GM21528 (cell line): ENCODE measurements at regions not wholly inside any gene's neighbourhood (a gene's known extent, or its start where the extent isn't known, plus 50 kb on each side); places are given as distances from the start of the nearest gene placed in this dataset.
"Not testable (repeated sequence)": the region's sequence is repeated elsewhere in the genome, so short reads cannot be mapped to it uniquely, and the experiment has no call there.

Experiments used
- ATAC-seq: cut with Tn5 transposase; IDR thresholded peaks from one replicate; pipeline ENCODE4 v1.9.1; 2021; ENCODE audit warnings: mild to moderate bottlenecking, moderate library complexity; ENCODE audit not compliant: unreplicated experiment, low FRiP score

DNA sequence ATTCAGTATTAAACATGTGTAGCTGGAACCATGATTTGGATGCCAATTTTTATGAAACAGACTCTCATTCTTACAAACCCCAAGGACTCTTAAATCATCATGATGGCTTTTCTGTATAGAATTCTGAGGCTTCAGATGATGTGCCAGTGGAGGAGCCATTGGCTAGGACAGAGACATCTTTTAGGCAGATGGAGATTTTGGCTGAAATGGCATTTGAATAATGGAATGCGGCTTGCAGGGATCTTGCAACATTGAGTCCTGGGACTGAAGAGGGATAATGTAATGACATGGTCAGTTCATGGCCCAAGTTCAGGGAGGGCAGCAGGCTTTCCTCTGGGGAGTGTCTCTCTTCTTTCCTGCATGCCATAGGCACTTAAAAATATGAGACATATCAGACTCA is 172.4 kb downstream of the ABCA8 start:
- no peak for ATAC-seq

- ATAC-seq = no peak
Measured at GRCh38 chr17:68780596-68780995, 174.6 kb downstream of the ABCA8 start.

DNA sequence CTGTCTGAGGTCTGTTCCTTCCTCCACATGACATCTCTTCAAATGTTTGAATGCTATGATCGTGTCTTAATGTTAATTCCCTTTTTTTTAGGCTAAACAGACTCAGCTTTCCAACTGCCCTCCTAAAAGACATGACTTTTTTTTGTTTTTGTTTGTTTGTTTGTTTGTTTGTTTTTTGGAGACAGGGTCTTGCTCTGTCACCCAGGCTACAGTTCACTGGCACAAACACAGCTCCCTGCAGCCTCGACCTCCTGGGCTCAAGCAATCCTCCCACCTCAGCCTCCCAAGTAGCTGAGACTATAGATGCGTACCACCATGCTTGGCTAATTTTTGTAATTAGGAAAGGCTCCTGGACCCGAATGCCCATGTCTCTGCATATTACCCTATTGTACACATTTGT is 176.5 kb downstream of the ABCA8 start:
- ATAC-seq = no peak

GRCh38 chr17:68777856-68778694 is 176.9 kb upstream of the FAM20A start:
- no peak for ATAC-seq

DNA sequence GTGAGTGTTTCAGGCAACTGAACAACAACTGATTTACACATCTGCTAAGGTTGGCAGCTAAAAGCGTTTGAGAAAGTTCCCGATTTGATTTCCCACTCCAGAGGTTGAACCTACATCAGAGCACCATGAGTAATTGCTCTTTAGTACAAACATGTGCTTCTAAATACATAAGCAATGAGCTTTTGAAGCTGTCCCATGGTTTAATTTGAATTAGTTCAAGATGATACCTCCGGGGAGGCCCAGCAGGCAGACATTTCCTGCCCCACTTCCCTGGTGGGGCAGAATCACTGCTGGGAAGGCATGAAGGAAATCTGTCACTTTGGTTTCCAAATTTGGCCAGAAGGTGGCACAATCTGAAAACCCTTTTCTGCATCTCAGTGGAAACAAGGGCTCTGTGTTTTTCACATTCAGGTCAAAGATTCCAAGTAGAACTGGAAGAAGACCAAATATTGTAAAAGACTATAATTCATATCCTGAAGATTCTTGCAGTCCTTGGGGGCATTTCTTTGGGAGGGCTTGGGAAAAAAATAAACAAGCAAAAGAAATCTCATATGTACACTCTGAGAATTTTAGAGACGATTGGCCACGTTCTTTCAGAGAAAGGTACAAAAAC is 176.2 kb upstream of the FAM20A start:
- ATAC-seq = no peak

GRCh38 chr17:68776451-68776850 is 175.3 kb upstream of the FAM20A start:
- no peak for ATAC-seq

GRCh38 chr17:68775969-68776368 is 174.8 kb upstream of the FAM20A start:
- no peak for ATAC-seq

- no peak for ATAC-seq
Measured at GRCh38 chr17:68775318-68775717, 174.2 kb upstream of the FAM20A start.

- ATAC-seq = no peak
Measured at GRCh38 chr17:68771867-68772515, 170.8 kb upstream of the FAM20A start.

DNA sequence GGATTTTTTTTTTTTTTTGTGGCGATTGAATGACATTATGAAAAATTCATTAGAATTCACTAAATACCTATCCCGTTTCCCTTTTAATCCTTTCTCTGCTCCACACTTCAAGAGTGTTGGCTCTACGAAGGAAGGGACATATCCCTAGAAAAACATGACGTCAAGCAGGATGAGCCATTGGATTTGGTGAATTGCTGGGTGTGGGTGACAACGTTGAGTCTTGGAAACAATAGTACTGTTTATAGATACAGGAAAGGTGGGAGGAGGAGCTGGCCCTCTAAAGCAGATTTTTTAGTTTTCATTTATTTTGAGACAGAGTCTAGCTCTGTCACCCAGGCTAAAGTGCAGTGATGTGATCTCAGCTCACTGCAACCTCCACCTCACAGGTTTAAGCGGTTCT is 167.6 kb upstream of the FAM20A start:
- no peak for ATAC-seq

- no peak for ATAC-seq
Measured at GRCh38 chr17:68766640-68767039, 165.5 kb upstream of the FAM20A start.

GRCh38 chr17:68763562-68763961 is 162.4 kb upstream of the FAM20A start:
- ATAC-seq = no peak

DNA sequence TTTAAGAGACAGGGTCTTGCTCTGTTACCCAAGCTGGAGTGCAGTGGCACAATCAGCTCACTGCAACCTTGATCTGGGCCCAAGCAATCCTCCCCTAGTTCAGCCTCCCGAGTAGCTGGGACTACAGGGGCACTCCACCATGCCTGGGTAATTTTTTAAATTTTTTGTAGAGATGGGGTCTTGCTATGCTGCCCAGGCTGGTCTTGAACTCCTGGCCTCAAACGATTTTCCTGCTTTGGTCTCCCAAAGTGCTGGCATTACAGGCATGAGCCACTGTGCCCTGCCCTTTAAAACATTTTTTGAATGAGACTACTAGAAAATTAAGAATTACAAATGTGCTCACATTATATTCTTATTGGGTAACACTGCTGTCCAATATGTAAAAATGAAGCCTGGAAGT is 161.7 kb upstream of the FAM20A start:
- no peak for ATAC-seq

GRCh38 chr17:68760141-68760475 is 158.9 kb upstream of the FAM20A start:
- ATAC-seq = no peak

- ATAC-seq = peak; percentile 91
Measured at GRCh38 chr17:68759343-68760140, 158.4 kb upstream of the FAM20A start.

- ATAC-seq = no peak
Measured at GRCh38 chr17:68759002-68759342, 157.8 kb upstream of the FAM20A start.

GRCh38 chr17:68757866-68758757 is 156.9 kb upstream of the FAM20A start:
- ATAC-seq = not testable (repeated sequence)

DNA sequence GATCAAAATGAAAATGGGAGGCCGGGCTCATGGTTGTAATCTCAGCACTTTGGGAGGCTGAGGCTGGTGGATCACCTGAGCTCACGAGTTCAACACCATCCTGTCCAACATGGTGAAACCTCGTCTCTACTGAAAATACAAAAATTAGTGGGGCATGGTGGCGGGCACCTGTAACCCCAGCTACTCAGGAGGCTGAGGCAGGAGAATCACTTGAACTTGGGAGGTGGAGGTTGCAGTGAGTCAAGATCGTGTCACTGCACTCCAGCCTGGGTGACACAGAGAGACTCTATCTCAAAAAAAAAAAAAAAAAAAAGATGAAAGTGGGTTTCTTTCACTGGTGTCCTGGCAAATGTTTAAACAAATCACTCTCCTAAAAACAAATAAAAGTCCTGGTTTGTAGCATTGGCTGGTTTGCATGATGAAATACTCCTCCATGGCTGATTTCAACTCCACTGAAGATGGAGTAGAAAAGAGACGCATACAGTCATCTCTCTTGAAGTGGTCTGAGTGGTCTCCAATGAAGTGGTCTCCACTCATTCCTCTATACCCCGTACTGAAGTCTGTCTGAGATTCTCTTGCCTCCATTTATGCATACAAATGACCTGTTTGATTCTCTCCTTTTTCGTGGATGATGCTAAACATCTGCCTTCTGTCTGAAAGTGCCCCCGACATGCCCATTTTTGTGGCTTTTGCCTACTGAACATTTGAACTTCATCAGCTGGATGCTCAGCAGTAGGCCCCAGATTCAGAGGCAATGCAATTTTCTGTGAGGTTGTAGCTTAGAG is 153.0 kb upstream of the FAM20A start:
- no peak for ATAC-seq

DNA sequence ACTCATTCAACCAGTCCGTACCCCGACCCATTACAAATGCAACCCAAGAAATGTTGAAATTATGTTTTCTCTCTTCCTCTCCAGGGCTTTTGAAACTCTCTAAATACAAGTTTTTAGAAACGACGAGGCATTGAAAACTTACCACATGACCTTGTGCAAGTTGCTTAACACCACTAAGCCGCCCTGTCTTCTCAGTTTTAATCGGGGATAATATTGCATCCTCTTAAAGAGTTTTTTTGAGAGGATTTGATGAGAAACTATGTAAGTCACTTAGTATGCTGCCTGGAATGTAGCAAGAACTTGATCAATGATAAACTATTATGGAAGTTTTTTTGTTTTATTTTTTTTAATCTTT is 149.0 kb upstream of the FAM20A start:
- no peak for ATAC-seq
